SKM-1 (cell line): ENCODE measurements at regions not wholly inside any gene's neighbourhood (a gene's known extent, or its start where the extent isn't known, plus 50 kb on each side); places are given as distances from the start of the nearest gene placed in this dataset.

Experiments
- DNase-seq: peaks from one replicate; lab custom pipeline; 2025; ENCODE audit not compliant: unreplicated experiment; lab: John Stamatoyannopoulos, UW

DNA sequence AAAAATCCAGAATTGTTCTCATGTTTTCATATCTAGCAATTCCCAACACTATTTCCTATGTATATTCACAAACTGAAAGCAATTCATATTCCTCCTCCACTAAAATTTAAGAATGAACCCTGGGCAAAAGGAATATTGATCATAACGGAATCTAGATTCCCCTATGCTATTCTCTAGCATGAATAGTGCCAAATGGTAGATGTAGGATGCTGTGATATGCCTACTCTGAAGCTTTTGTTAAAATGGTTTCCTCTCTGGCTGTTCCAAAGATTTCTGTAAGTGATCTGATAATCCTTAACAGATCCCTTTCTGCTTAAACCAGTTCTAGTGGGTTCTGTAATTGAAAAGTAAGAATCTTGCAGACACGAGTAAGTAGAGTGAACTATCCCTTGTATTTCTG lies 298.0 kb upstream of the TANK start:
- no peak for DNase-seq

GRCh38 chr2:160868891-160869290 lies 291.3 kb upstream of the TANK start:
- no peak for DNase-seq

- no peak for DNase-seq
Measured at GRCh38 chr2:160869411-160869810, 290.8 kb upstream of the TANK start.

- no peak for DNase-seq
Measured at GRCh38 chr2:160870729-160871465, 289.3 kb upstream of the TANK start.

DNA sequence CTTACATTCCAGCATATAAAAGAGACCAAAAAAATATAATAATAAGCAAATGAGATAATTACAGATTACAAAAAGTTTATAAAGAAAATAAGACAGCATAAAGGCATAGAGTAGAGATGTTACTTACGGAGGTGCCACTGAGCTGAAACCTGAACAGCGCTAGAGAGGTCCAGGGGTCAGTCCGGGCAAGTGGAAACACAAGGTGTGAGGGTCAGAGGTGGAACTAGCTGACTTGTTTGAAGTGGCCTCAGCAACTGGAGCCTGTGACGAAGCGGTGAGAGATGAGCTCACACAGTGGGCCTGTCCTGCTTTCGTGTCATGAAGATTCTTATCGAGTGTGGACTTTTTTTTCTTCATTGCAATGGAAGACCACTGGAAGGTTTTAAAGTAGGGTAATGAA lies 288.3 kb upstream of the TANK start:
- no peak for DNase-seq

DNA sequence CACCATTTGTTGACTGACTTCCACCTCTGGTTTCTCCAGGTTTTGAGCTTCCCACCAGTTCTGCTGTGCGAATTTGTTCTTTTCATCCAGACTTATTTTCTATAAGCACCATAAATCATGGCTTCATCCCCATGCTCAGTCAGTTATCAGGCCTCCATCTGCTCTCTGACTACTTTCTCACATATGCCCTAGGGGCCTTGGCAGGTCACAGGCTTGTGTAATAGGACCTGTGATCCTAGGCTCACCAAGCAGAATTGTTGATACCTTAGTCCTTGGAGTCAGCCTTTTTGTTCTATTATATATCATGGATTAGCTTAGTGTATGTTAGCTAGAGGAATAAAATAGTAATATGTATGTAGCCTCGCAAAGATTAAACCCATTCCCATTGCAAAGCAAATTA lies 284.2 kb upstream of the TANK start:
- no peak for DNase-seq

DNA sequence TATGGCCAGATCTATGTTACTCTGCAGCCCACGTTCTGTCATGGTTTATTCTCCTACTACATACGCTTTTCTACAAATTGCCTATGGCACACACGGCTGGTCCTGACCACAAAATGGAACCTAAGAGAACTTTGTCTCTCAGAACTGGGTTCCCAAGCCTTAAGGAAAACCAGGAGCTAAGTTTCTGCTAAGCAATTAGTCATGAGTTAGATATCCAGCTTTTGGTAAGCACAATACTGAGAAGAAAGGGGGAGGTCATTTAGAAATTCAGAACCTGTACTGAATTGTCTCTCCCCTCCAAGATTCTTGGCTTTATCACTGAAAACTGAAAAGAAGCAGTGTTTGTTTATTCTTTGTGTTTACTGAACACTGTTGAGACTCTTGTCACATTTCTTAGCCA lies 283.5 kb upstream of the TANK start:
- no peak for DNase-seq

DNA sequence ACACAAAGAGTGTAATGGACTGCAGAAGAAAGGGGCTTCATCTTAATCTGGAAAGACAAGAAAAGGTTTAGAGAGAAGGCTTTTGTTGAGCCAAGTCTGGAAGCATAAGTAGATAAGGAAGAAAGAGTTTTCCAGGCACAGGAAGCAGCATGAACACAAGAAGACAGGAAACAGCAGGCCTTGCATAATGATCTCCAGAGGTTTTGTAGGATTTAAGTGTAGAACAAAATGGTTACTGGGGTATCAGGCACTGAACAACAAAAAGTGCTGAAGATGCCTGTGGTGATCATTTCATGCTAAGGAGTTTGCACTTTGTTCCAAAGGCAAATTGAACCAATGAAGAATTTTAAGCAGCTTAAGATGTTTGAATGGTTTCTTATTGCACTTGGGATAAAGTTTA lies 281.6 kb upstream of the TANK start:
- DNase-seq: no peak

DNA sequence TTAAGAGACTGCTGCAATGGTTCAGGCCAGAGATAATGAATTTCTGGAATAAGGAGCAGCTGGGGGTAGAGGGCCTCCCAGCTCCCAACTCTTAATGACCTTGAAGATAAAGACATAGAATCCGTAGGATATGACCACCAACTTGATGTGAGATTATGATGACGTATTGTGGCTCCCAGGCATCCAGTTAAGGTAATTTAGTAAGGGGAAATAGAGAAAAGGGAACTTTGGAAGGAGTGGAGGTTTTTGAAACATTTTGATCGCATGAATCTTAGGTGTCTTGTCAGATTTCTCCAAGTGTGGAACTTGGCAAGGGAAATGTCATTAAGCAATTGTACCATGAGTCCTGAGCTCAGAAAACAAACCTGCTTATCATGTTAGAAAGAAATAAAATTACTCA lies 277.3 kb upstream of the TANK start:
- no peak for DNase-seq

GRCh38 chr2:160884056-160884455 lies 276.2 kb upstream of the TANK start:
- DNase-seq: no peak

DNA sequence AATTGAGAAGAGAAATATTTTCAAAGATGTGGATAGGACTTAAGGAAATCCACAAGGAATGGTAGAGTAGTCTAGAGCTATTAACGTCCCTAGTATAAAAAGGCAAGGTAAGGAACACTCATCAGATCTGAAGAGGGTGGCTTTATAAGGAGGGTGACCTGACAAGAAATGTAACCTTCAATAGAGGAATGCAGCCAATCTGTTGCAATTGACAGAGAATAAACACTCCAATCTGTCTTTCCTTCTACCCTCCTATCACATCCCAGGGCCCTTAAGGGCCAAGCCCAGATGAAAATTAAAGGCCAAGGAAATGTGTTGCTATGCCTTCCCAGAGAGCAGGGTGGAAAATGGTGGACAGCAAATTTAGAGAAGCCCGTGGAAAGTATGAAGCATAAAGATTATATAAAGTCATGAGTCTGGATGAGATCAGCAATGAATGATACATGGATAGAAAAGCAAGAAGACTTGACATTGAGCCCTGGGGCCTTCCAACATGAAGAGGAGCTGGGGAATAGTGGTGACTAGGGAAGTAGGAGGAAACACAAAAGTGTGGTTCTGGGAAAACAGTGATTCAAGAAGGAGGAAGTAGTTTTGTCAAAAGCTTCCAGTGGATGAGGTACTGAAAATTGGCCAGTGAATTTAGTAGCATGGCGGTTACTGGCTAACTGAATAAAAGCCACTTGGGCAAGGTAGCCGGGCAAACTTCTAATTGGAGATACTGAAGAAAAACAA lies 270.6 kb upstream of the TANK start:
- no peak for DNase-seq

GRCh38 chr2:160890667-160891352 lies 269.4 kb upstream of the TANK start:
- DNase-seq: no peak

- DNase-seq: no peak
Measured at GRCh38 chr2:160891353-160891740, 268.9 kb upstream of the TANK start.

GRCh38 chr2:160892204-160892603 lies 268.0 kb upstream of the TANK start:
- DNase-seq: no peak

DNA sequence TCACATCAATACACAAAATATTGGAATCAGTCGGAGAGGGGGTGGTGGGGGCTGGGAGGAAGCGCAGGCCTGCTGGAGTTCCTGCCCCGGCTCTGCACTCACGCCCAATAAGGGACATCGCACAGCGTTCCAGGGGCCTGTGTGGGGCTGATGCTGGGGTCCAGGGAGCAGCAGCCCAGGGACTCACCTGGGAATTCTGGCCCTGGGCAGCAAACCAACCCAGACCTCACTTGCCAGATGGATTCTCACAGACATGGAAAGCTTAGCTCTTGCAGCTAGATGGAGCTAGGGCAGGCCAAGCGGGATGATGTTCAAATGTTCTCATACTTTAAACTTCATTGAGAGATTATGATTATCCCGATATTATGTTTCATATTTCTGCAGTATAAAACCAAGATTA lies 266.6 kb upstream of the TANK start:
- no peak for DNase-seq

- no peak for DNase-seq
Measured at GRCh38 chr2:160898581-160899307, 261.5 kb upstream of the TANK start.

DNA sequence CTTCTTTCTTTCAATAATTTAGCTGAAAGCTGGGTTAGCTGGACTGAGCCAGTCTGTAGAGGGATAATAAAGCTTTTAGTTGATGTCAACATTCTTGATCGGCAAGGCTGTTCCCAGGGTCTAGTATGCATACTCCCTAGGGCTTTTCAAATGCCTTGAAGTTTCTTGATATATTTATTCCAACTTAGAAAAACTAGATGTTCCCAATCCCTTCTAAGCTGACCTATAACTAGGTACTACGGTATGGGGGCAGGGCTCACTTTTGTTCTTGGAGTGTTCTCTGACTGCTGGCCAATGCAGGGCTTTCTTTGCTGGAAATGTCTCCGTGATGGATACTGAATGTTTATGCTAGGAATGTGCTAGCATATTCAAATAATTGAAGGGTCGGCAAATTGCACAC lies 258.6 kb upstream of the TANK start:
- no peak for DNase-seq

DNA sequence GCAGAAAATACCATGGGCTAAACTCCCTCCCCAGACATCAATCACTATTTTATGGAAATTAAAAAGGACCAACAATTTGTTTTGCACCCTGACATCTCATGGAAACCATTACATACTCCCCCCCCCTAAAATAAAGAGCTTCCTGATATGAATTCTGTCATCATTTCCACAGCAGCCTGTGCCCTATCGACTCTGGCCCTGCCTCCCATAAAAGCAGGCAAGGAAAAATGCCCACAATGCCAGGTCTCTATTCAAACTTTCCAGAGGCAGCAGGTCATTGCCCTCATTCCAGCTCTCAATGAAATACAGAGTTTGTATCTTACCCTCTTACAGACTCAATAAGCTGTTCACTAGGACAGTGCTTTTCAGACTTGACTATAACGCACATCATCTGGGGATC lies 254.4 kb upstream of the TANK start:
- DNase-seq: no peak

DNA sequence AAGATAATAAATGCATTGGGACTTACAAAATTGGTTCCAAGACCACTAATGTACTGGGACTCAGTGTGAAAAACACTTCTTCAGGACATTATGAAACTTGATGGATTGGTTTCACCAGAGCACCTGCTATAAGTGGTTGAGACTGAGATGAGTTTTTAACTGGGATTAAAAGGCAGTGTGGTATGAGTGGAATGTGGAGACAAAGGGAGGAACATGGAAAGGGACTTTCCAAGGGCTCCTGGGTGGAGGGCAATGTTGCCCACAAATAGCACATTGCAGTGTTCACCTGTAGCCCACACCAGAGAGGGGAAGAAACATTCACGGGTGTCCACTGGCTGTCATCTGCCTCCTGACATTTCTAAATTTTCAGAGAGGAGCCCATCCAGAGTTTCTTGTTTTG lies 253.3 kb upstream of the TANK start:
- no peak for DNase-seq

DNA sequence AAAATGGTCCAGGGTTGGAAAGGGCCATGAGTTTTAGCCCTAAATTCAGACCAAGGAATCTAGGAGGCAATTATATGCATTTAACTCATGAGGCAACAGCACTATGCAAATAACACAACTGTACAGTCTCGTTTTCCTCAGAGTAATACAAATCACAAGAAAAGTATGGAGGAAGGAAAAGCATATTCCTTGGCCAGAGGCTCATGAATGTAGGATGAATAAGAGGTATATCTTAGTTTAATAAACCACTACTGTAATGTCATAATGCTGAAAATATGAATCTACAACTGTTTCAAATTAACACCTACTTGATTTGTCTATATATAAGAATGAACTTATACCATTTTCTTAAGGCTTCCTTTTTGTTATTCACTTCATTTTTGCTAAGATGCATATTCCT lies 252.5 kb upstream of the TANK start:
- DNase-seq: no peak

- no peak for DNase-seq
Measured at GRCh38 chr2:160908157-160908556, 252.1 kb upstream of the TANK start.
